T-helper 2 cell treated with Interferon-gamma antibody and Interleukin-4, amounts not matched to agents 100 ng/mL and 5 ng/mL, for 36 hours (primary cell): ENCODE measurements at regions not wholly inside any gene's neighbourhood (a gene's known extent, or its start where the extent isn't known, plus 50 kb on each side); places are given as distances from the start of the nearest gene placed in this dataset.
"Not testable (repeated sequence)": the region's sequence is repeated elsewhere in the genome, so short reads cannot be mapped to it uniquely, and the experiment has no call there.

Experiments
- intact Hi-C: fragments of 100-400 bp; cut with micrococcal nuclease; formaldehyde crosslinking; loops from one replicate; pipeline ENCODE4 v1.15.1; 2023

DNA sequence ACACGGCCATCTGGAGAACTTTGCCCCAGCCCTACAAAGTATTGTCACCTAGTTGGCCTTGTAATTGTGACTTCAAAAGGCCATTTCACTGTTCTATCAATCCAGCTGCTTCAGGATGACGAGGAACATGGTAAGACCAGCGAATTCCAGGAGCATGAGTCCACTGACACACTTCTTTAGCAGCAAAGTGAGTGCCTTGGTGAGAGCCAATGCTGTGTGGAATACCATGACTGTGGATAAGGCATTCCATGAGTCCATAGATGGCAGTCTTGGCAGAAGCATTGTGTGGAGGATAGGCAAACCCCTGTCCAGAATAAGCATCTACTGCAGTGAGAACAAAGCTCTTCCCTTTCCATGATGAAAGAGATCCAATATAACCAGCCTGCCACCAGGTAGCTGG lies 1009.1 kb upstream of the USP15 start:
- intact Hi-C loops, result no loop called here

DNA sequence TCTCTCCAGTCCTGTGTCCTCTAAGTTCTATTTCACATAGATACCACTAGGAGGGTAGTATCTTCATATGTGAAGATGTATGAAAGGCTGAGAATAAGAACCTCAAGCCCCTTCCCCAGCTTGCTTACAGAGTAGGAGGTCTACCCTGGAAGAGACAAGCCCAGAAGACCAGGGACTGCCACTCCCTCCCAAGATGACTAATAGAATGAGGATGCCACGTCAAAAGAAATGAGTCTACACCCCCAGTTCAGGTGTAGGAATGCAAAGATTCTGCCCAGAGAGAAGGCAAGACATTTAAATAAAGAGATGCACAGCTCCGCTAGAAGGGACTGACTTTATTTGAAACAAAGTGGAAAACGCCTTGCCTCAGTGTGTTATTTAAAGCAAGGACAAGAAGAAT lies 1006.0 kb upstream of the USP15 start:
- intact Hi-C loops, result no loop called here

DNA sequence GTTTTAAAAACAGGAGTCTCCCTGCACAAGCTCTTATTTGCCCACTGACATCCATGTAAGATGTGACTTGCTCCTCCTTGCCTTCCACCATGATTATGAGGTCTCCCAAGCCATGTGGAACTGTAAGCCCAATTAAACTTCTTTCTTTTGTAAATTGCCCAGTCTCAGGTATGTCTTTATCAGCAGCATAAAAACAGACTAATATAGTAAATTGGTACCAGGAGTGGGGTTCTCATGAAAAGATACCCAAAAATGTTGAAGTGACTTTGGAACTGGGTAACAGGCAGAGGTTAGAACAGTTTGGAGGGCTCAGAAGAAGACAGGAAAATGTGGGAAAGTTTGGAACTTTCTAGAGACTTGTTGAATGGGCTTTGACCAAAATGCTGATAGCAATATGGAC lies 995.9 kb upstream of the USP15 start:
- intact Hi-C loops, result not testable (repeated sequence)

DNA sequence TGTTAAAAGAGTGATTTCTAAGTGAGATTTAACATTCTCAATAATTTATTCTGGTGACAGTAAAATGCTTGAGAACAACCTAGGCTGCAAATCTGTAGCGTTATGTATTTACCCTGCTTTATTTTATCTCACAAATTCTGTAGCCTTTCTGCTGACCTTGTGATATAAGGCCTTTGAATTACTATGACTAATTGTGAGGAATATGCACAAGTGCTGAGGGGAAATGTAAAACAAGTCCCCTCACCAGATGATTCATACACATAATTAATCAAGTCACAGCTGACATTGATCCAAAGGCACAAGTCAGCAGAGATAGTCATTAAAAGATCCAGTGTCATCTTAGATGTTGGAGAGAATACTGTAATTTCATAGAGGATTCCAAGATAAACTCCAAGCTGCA lies 992.7 kb upstream of the USP15 start:
- intact Hi-C loops, result no loop called here

DNA sequence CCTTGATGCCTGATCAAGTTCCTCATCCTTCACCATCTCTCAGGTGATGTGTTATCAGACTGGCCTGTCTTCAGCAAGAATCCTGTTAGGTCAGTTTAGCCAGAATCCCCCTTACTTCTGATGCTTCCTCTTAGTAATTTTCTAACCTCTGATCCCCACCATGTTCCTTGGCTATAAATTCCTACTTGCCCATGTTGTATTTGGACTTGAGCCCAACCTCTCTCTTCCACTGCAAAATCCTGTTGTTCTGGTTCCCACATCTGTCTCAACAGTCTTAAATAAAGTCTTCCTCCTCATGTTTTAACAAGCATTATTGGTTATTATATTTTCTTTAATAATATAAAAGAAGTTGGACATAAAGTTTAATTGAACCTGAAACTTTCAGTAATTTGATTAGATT lies 987.8 kb upstream of the USP15 start:
- intact Hi-C loops, result no loop called here

DNA sequence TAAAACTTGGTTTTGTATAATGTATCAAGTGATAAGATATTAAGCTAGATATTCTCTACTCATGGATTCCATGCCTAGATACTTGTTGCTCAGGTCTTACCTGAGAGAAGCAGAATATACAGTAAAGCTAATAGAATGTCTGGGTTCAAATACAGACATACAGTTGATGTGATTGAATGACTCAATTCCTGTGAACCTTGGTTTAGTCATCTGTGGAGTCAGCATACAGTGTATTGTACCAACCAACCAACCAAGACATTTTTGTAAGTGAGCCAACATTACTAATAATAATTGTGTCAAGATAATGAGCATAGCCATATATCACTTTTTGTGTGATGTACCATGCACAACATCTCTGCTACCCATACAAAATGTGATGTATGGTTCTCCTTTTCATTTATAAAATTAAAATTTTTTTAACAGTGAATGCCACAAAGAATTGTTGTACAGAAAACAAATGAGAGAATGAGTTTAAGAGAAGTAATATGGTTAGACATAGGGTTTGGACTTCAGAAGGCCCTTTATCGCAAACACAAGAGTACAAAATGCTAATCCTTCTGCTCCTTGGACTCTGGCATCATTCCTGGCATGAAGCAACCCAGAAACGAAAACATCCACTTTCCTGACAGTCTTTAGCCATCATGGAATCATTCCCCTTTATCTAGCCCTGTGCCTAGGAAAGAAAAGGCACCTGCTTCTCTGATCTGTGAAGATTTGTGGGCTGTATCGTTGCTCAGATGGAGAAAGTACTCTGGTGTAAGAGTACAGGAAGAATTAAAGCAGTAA lies 977.2 kb upstream of the USP15 start:
- intact Hi-C loops, result no loop called here

DNA sequence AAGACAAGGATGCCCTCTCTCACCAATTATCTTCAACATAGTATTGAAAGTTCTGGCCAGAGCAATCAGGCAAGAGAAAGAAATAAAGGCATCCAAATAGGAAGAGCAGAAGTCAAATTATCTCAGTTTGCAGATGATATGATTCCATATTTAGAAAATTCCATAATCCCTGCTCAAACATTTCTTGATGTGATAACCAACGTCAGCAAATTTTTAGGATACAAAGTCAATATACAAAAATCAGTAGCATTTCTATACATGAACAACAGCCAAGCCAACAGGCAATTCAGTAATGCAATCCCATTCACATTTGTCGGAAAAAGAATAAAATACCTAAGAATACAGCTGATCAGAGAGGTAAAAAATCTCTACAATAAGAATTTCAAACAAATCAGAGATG lies 969.7 kb upstream of the USP15 start:
- intact Hi-C loops, result no loop called here

DNA sequence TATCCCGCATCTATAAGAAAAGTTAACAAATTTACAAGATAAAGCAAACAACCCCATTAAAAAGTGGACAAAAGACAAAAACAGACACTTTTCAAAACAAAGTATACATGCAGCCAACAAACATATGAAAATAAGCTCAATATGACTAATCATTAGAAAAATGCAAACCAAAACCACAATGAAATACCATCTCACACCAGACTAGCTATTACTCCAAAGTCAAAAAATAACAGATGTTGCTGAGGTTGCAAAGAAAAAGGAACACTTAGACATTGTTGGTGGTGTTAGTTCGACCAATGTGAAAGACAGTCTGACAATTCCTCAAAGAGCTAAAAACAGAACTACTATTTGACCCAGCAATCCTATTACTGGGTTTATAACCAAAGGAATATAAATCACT lies 968.6 kb upstream of the USP15 start:
- intact Hi-C loops, result no loop called here

DNA sequence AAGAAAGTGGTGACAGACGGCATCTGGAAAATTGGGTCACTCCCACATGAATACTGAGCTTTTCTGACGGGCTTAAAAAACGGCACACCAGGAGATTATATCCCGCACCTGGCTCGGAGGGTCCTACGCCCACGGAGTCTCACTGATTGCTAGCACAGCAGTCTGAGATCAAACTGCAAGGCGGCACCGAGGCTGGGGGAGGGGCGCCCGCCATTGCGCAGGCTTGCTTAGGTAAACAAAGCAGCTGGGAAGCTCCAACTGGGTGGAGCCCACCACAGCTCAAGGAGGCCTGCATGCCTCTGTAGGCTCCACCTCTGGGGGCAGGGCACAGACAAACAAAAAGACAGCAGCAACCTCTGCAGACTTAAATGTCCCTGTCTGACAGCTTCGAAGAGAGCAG lies 966.2 kb upstream of the USP15 start:
- intact Hi-C loops, result not testable (repeated sequence)

DNA sequence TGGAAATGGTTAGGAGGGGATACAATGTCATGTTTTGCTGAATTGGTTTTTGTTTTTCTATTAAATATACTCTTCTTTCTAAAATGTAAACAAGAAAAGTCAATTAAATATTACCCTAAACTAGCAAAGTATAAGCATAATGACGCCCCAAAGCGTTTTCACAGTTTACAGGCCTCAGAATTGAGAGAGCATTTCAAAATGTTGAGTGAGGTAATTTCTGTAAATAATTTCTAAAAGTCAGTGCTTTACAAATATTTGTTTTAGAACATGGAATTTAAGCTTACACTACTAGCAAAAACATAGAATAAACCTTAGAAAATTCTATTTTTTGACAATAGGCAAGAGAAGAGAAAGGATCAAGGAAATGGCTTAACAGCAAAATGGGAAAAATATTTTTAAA lies 958.4 kb upstream of the USP15 start:
- intact Hi-C loops, result no loop called here

DNA sequence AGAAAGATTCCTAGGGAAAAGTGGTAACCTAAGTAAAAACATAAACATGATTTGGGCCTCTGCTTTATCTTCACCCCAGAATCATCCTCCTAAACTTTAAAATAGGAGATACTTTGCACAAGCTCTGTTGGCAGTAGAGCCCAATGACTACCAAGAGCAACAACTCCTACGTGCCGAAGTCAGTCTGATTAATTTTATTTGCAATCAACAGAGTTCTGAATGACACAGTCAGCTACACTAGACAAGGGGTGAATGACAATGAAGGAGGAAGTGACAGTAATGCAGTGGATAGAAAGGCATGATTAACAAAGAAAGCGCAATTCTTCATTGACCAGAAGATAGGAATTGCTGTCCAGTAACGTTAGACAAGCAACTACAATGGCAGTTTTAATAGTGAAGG lies 957.9 kb upstream of the USP15 start:
- intact Hi-C loops, result no loop called here

DNA sequence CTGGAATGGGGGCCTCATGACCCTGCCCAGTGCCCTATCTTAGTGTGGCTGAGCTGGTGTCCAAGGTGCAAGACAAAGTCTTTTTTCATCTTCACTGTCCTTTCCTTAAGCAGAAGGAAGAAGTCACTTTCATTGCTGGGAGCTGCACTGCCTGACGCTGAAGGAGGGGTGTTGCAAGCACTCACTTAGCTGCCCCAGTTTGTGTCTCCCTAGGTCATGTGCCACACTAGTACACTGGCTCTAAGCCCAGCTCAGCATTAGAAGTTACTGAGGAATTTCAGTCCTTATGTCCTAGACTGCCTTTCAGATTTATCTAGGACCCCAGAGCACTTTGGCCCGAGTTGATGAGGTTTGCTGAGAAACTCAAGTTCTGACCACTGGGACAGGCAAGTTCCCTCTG lies 952.0 kb upstream of the USP15 start:
- intact Hi-C loops, result no loop called here

DNA sequence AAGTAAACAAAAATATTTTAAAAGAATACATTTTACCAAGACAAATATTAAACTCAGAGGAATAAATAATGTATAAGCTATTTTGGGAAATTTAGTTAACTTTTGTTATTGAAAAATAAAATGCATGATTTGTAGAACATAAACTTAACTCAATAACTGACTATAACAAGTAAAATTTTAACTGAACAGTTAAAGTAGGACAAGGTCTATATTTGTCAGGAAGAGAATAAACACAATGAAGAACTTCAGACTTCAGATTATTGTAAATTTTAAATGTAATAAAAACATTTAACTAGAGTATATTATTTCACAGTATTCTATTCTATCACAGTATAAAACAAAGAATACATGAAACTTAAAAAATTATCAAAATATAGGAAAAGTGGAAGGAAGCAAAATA lies 948.8 kb upstream of the USP15 start:
- intact Hi-C loops, result no loop called here

DNA sequence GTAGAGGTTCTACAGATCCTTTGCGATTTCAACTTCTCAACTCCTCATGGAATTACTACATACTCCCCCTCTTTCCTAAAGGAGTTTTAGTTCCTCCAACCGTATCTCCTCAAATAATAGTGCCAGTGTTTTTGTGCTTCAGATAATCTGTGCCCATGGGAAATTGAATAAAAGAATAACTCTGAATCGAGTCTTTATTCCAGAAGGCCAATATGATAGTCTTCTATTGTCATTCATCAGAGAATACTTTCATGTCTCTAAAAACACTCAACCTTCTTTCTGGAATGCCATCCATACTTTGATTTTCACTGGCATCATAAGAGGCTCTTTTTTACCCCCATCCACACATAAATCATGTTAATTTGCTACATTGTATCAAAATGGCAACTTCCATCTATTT lies 911.3 kb upstream of the USP15 start:
- intact Hi-C loops, result no loop called here

DNA sequence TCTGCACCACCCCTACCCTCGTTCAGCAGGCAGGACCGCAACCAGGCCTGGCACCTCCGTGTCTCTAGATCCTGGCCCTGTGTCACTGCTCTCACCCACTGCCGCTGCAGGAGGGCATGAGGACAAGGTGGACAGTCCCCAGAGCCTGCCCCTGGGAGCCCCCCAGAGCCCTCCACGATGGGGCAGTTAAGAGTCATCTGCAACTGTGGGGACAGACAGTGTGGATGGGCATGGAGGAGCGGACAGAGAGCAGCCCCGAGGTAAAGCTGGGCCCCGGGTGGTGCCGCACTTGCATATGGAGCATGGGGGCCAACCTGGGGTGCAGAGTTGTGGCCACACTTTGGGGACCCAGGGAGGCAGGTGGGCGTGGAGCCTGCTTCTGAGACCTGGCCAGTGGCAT lies 905.1 kb upstream of the USP15 start:
- intact Hi-C loops, result no loop called here

DNA sequence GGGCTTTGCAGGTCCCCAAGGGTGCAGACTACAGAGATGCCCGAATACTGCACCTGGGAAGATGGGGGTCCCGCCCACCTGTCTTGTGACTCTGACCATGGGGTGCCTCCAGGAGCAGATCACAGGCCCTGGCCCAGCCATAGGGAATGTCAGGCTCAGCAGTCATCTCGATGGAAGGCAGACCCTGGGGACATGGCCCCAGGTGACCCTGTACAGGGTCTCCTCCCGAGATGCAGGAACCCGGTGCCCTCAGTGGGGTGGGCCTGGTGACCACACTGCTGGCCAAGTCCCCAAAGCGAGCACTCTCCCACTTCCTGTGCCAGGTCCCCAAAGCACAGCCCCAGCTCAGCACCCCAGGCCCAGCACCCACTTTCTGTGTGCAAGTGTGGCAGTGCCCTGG lies 903.7 kb upstream of the USP15 start:
- intact Hi-C loops, result no loop called here

DNA sequence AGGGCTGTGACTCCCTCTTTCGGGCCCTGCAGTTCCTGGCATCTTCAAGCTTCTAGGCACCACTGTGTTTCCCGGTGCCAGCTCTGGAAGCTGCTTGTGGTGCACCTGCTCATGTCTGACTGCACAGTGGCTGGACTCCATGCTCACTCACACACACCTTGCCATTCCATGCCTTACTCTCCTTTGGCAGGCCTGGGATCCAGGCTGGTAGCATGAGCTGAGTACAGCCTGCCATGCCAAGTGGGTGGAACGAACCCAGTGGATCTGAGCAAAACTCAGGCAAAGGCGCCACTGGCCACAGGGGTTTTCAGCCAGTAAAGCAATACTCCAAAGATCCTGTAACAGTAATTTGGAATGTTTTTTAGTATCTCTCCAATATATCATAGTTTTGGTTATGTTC lies 902.7 kb upstream of the USP15 start:
- intact Hi-C loops, result no loop called here

DNA sequence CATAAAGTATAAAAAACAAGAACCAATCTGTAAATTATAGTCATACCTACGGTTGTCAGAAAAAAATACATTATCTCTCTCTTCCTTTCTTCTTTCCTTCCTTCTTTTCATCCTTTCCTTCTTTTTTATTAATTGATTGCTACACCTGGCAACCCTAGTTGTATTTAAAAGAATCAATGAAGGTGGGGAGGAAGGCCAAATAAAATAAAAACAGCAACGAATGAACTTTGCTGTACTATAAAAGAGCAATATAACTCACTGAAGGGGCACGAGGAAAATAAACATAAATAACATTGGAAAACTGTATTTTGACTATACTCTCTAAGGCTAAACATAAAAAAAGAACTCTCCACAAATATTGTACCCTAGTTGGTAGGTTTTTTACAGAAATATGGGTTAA lies 898.2 kb upstream of the USP15 start:
- intact Hi-C loops, result no loop called here

DNA sequence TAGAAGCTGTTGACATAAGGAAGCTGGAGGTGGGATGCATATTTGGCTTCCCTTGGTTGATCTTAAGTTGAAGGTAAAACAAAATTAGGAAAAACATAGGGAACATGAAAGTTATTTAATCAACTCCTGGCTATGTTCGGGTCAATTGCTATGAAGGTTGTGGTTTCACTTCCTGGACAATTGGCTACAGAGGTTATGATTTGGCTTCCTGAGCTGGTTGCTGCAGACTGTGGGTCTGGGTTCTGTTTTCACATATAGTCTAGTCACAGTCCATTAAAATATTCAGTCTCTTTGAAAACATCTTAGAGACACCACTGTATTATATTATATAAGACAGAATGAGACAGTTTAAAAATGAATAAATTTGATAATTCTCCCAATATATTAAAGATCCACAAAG lies 895.2 kb upstream of the USP15 start:
- intact Hi-C loops, result no loop called here

DNA sequence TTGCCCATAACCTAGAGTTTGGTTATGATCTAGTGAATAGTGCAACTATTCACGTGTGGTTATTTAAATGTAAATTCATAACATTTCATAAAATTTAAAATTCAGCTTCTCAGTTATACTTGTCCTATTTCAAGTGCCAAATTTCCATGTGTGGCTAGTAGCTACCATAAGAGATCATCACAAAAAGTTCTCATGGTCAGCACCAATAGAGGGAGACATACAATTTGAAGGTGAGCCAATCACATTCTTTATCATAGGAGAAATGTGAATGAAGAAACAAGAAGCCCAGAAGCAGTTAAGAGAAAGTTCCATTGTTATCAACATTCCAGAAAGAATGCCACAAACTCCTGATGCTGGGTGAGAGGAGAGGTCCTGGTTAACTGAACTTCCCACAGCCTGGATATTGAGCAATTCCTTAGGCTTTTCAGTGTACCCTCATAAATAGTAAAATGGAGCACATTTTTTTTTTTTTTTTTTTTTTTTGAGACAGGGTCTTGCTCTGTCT lies 892.9 kb upstream of the USP15 start:
- intact Hi-C loops, result no loop called here

DNA sequence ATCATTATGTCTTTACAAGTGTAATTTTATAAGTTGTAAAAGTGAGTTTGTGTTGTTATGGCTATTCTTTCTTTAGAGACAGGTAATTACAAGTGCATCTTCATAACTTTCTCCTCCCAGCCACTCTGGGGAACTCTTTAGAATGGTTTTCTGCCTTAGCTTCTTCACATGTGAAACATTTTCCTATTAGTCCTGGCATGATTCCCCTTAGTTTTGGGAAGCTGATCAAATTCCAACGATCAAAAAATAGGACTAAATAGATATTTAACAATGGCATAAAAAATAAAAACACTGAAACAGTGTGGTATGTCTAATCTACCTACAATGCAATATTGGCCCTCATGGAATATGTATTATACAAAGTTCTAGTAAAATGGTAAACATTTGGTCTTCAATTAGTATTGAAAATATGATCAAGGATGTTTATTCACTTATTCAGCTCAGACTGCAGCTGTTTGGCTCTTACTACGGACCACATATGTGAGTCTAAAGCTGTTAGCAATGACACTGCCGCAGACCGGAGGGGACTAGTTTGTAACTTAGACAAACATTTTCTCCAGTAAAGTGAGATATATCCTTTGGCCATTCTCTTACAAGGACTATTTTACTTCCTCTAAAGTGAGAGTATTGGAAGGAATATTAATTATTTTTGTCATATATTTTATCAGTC lies 890.8 kb upstream of the USP15 start:
- intact Hi-C loops, result no loop called here

DNA sequence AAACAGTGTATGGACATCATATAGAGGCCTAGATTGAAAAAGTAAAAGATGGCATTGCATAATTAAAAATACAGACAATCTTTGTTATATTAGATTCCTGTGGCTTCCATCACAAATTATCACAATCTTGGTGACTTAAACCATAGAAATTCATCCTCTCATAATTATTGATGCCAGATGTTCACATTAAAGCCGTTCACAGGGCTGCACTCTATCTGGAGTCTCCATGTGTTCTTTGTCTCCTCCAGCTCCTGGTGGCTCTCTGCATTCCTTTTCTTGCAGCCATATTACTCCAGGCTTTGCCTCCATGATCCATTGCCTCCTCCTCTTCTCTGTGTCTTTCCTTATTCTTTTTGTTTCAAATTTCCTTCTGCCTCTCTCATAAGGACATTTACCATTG lies 875.7 kb upstream of the USP15 start:
- intact Hi-C loops, result no loop called here

DNA sequence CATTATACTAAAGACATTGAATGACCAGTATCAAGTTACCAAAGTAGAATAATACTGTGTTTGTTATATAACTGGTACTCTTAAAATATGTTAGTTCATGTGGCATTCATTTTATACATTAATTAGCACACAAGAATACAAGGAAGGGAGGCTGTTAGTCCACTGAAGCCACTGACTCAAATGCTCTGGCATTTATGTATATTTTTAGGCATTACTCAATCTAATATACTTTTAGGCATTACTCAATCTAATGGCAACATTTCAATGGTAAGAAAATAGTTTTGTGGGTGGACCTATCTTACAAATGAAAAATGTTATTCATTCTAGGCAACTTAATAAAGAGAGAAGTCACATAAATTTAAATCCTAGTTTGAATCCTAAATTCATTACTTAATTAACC lies 874.4 kb upstream of the USP15 start:
- intact Hi-C loops, result no loop called here
